Activated T-cell treated with anti-CD3 and anti-CD28 coated beads, Interleukin-2, amount 50 U/mL, for 4 hours (primary cell): ENCODE measurements at regions not wholly inside any gene's neighbourhood (a gene's known extent, or its start where the extent isn't known, plus 50 kb on each side); places are given as distances from the start of the nearest gene placed in this dataset.

Source experiments
- ATAC-seq, 2 donors: fragments of 200-7000 bp; cut with Tn5 transposase; one replicate each; pipeline ENCODE4 v1.10.0; 2021
- DNase-seq: peaks from one replicate; pipeline ENCODE4 v3.0.0-alpha.2; 2020
- H3K27me3 Mint-ChIP-seq: one replicate; pipeline ENCODE4 v1.8.0; 2021; ENCODE audit warnings: low read depth, mixed read lengths
- H3K36me3 Mint-ChIP-seq: one replicate; pipeline ENCODE4 v1.8.0; 2022; ENCODE audit warnings: mixed read lengths; ENCODE audit not compliant: insufficient read depth
- H3K4me1 Mint-ChIP-seq: one replicate; pipeline ENCODE4 v1.8.0; 2021; ENCODE audit warnings: low read depth, mixed read lengths
- H3K4me3 Mint-ChIP-seq: one replicate; pipeline ENCODE4 v1.8.0; 2021; ENCODE audit warnings: mild to moderate bottlenecking, moderate library complexity, mixed read lengths
- H3K9me3 Mint-ChIP-seq: one replicate; pipeline ENCODE4 v1.8.0; 2021; ENCODE audit warnings: mixed read lengths

- no peaks in the 10 kb centered on the region for H3K4me1 Mint-ChIP-seq
- ATAC-seq (no peak), DNase-seq (no peak)
- peaks cover 1% of the 10 kb centered on the region for H3K27me3 Mint-ChIP-seq
- no peaks in the 10 kb centered on the region for H3K9me3 Mint-ChIP-seq
- H3K36me3 Mint-ChIP-seq, result no peaks in the 10 kb centered on the region
- H3K4me3 Mint-ChIP-seq, result no peak overlapping the region
These were observed 83.2 kb upstream of the GALNT5 start for GRCh38 chr2:157174321-157174720.

GRCh38 chr2:157176602-157177001 lies 80.9 kb upstream of the GALNT5 start:
- H3K4me1 Mint-ChIP-seq, result no peaks in the 10 kb centered on the region
- DNase-seq (no peak), ATAC-seq (no peak)
- peaks cover 1% of the 10 kb centered on the region for H3K27me3 Mint-ChIP-seq
- H3K36me3 Mint-ChIP-seq, result no peaks in the 10 kb centered on the region
- no peak overlapping the region for H3K4me3 Mint-ChIP-seq
- no peaks in the 10 kb centered on the region for H3K9me3 Mint-ChIP-seq

- Mint-ChIP-seq H3K36me3 (no peaks in the 10 kb centered on the region), H3K27me3 (no peaks in the 10 kb centered on the region), H3K4me1 (peaks cover 5% of the 10 kb centered on the region), H3K4me3 (no peak overlapping the region), H3K9me3 (no peaks in the 10 kb centered on the region)
- ATAC-seq (no peak), DNase-seq (no peak)
These were observed 78.6 kb upstream of the GALNT5 start for GRCh38 chr2:157178874-157179273.

- Mint-ChIP-seq H3K36me3 (no peaks in the 10 kb centered on the region), H3K4me1 (peaks cover 5% of the 10 kb centered on the region), H3K27me3 (peaks cover 2% of the 10 kb centered on the region), H3K4me3 (no peak overlapping the region), H3K9me3 (no peaks in the 10 kb centered on the region)
- DNase-seq (no peak), ATAC-seq (no peak)
These were observed 78.0 kb upstream of the GALNT5 start for GRCh38 chr2:157179324-157180105.

- Mint-ChIP-seq H3K9me3 (no peaks in the 10 kb centered on the region), H3K36me3 (no peaks in the 10 kb centered on the region), H3K4me1 (peaks cover 5% of the 10 kb centered on the region), H3K27me3 (peaks cover 2% of the 10 kb centered on the region), H3K4me3 (no peak overlapping the region)
- DNase-seq (no peak), ATAC-seq (no peak)
These were observed 77.1 kb upstream of the GALNT5 start for GRCh38 chr2:157180359-157180758.

- no peaks in the 10 kb centered on the region for H3K9me3 Mint-ChIP-seq
- ATAC-seq (no peak), DNase-seq (no peak)
- H3K4me1 Mint-ChIP-seq, result peaks cover 5% of the 10 kb centered on the region
- H3K27me3 Mint-ChIP-seq, result peaks cover 6% of the 10 kb centered on the region
- no peaks in the 10 kb centered on the region for H3K36me3 Mint-ChIP-seq
- H3K4me3 Mint-ChIP-seq, result no peak overlapping the region
These were observed 76.3 kb upstream of the GALNT5 start for GRCh38 chr2:157181234-157181633.

- ATAC-seq (no peak), DNase-seq (no peak)
- H3K9me3 Mint-ChIP-seq, result no peaks in the 10 kb centered on the region
- peaks cover 5% of the 10 kb centered on the region for H3K4me1 Mint-ChIP-seq
- no peak overlapping the region for H3K4me3 Mint-ChIP-seq
- peaks cover 7% of the 10 kb centered on the region for H3K27me3 Mint-ChIP-seq
- H3K36me3 Mint-ChIP-seq, result no peaks in the 10 kb centered on the region
These were observed 75.2 kb upstream of the GALNT5 start for GRCh38 chr2:157182204-157182709.

- Mint-ChIP-seq H3K4me3 (no peak overlapping the region), H3K9me3 (no peaks in the 10 kb centered on the region), H3K27me3 (peaks cover 7% of the 10 kb centered on the region), H3K36me3 (no peaks in the 10 kb centered on the region), H3K4me1 (peaks cover 5% of the 10 kb centered on the region)
- peak in 1 of 2 donors; percentile 10 for ATAC-seq
- no peak for DNase-seq
These were observed 74.6 kb upstream of the GALNT5 start for GRCh38 chr2:157182834-157183396.

GRCh38 chr2:157184161-157184895 lies 73.2 kb upstream of the GALNT5 start:
- peaks cover 7% of the 10 kb centered on the region for H3K27me3 Mint-ChIP-seq
- DNase-seq (no peak), ATAC-seq (no peak)
- H3K4me3 Mint-ChIP-seq, result no peak overlapping the region
- no peaks in the 10 kb centered on the region for H3K9me3 Mint-ChIP-seq
- H3K36me3 Mint-ChIP-seq, result no peaks in the 10 kb centered on the region
- peaks cover 5% of the 10 kb centered on the region for H3K4me1 Mint-ChIP-seq

- no peaks in the 10 kb centered on the region for H3K36me3 Mint-ChIP-seq
- no peak for ATAC-seq
- H3K4me1 Mint-ChIP-seq, result peaks cover 5% of the 10 kb centered on the region
- H3K27me3 Mint-ChIP-seq, result peaks cover 7% of the 10 kb centered on the region
- H3K4me3 Mint-ChIP-seq, result no peak overlapping the region
- no peaks in the 10 kb centered on the region for H3K9me3 Mint-ChIP-seq
- no peak for DNase-seq
These were observed 71.9 kb upstream of the GALNT5 start for GRCh38 chr2:157185476-157186227.

- no peak for DNase-seq
- no peaks in the 10 kb centered on the region for H3K9me3 Mint-ChIP-seq
- H3K27me3 Mint-ChIP-seq, result peaks cover 4% of the 10 kb centered on the region
- H3K4me3 Mint-ChIP-seq, result no peak overlapping the region
- no peaks in the 10 kb centered on the region for H3K36me3 Mint-ChIP-seq
- ATAC-seq, result no peak
- H3K4me1 Mint-ChIP-seq, result no peaks in the 10 kb centered on the region
These were observed 67.4 kb upstream of the GALNT5 start for GRCh38 chr2:157190151-157190550.

GRCh38 chr2:157191186-157191585 lies 66.3 kb upstream of the GALNT5 start:
- no peak for ATAC-seq

GRCh38 chr2:157192445-157193423 lies 64.8 kb upstream of the GALNT5 start:
- ATAC-seq, result no peak
- H3K4me1 Mint-ChIP-seq, result no peaks in the 10 kb centered on the region
- DNase-seq, result no peak
- no peak overlapping the region for H3K4me3 Mint-ChIP-seq
- H3K36me3 Mint-ChIP-seq, result no peaks in the 10 kb centered on the region
- no peaks in the 10 kb centered on the region for H3K27me3 Mint-ChIP-seq
- H3K9me3 Mint-ChIP-seq, result no peaks in the 10 kb centered on the region

More at GRCh38 chr2:157191186-157191585, 66.3 kb upstream of the GALNT5 start:
- no peak overlapping the region for H3K4me3 Mint-ChIP-seq
- peaks cover 2% of the 10 kb centered on the region for H3K27me3 Mint-ChIP-seq
- H3K9me3 Mint-ChIP-seq, result no peaks in the 10 kb centered on the region
- no peak for DNase-seq
- H3K36me3 Mint-ChIP-seq, result no peaks in the 10 kb centered on the region
- no peaks in the 10 kb centered on the region for H3K4me1 Mint-ChIP-seq
